SIG-M5 treated with dmso at 0.1 percent for 504 hours (cell line): ENCODE measurements at regions not wholly inside any gene's neighbourhood (a gene's known extent, or its start where the extent isn't known, plus 50 kb on each side); places are given as distances from the start of the nearest gene placed in this dataset.
"Not testable (repeated sequence)": the region's sequence is repeated elsewhere in the genome, so short reads cannot be mapped to it uniquely, and the experiment has no call there.

Experiments used
- DNase-seq: peaks from one replicate; lab custom pipeline; 2025; ENCODE audit not compliant: unreplicated experiment; lab: John Stamatoyannopoulos, UW

DNA sequence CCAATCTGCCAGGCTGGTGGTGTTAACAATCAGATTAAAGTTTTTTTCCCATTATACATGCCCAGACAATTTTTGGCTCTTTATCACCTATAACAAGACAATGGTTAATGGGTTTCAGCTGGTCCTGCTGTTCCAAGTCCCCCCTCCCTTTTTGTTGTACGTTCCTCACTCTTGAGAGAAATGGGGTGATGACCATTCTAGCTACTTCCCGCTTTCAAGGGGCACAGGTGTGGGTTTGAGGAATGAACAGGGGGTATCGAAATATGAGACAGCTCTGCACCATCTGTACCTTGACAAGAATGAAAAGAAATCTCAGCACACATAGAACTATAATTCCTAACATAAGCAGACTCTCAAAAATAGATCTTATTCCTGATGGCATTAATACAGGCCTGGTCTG, 326.8 kb downstream of the PTPRU start:
- no peak for DNase-seq

DNA sequence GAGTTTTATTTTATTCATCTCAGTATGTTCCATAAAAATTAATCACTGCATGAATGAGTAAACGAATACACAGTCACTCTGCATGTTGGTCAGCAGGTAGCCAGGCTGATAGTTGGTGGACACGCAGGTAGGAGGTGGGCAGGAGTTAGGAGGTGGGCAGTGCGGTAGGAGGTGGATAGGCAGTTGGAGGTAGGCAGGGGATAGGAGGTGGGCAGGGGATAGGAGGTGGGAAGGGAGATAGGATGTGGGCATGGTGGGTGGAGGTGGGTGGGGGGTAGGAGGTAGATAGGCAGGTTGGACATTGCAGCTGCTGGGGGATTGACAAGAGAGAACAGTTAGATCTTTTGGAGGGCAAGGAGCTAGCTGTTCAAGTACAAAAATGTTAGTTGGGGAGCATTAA, 322.7 kb downstream of the PTPRU start:
- no peak for DNase-seq

DNA sequence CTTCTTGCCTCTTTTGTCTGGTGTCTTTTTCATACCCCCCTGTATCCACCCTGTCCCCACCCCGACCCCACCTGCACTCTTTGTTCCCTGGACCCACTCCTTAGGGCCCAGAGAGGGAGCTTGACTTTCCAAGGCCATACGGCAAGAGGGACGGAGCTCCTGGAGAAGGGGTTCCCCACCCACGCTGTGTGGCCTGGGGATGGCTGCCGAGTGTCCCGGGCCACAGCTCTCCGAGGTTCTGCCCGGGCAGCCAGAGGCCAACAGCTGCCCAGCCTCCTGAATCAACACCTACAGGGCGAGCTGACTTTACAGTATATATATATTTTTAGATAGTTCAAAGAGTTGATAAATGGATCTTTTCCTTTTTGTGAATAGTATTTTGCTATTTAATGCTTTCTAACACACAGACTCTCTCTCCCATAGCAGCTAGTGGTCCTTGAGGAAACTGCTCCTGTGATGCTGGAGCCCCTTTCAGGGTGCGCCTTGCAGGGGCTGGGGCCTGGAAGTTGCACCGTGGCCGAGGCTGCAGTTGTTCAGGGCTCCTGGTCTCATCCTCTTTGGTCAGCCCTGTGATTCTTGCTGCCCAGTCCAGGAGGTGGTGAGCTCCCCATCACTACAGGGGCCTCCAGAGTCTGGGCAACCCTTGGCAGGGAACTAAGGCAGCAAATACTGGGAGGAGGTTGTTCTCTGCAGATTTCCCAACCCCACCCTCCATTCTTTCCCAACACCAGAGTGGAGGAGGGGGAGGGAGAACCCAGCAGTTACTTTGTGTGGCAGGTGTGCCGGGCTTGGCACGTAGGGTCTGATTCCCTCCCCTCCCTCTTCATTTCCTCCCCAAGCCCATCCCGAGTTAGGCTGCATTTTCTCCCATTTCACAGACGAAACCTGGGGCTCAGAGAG, 321.6 kb downstream of the PTPRU start:
- DNase-seq: no peak

DNA sequence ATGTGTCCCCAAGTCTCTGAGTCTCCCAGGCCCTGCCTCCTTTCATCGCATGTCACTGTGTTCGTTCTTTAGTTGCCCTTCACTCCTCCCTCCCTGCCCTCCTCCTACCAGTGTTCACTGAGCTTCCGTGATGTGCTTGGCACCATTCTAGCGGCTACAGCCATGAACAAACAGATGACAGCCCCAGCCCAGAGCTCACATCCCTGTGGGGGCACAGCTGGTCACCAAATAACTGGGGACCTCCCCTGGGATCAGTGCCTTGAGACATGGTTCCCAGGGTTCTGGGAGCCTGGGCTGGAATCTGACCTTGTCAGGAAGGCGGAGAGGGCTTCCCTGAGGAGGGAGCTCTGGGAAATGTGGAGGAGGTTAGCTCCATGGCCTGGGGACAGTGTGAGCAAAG, 320.7 kb downstream of the PTPRU start:
- no peak for DNase-seq

DNA sequence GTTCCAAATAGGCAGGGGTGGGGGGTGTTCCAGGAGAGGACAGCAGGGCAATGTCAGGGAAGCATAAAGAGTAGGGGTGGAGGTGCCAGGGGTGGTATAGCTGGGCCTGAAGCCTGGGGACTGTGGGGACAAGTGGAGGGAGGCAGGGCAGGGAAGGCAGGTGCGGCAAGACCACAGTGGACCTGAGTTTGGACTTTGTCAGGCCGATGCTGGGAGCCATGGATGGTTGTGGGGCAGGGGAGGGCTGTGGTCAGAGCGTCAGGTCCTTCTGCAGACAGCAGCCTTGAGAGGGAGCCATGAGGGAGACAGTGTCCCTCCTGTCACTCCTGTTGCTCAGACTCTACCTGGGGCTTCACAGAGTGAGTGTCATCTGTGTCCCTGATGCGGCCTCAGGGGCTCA, 320.3 kb downstream of the PTPRU start:
- DNase-seq: no peak

DNA sequence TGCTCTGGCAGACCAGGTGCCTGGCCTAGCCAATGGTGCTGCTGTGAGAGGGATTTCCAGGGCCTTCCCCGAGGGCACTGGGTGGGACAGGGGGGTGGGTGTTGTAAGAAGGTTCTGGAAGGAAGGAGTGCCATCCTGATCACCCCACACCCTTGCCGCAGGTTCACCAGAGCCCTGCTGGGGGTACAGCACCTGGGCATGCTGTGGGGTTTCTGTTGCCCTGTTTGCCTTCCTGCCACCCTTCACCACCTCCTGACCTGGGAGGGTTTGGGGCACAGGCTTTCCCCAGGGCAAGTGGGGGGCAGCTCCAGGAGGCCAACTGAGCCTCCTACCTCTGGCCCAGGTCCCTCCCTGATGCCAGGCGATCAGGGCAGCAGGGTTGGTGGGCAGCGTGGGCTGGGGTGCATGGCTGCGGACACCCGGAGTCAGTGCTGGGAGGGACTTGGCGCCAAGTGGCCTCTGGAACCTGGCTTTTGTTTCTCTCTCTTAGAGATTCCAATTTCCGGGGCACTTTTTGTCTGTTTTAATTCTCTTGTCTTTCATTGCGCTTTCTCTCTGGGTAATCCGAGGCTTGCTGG, 318.8 kb downstream of the PTPRU start:
- DNase-seq: no peak

DNA sequence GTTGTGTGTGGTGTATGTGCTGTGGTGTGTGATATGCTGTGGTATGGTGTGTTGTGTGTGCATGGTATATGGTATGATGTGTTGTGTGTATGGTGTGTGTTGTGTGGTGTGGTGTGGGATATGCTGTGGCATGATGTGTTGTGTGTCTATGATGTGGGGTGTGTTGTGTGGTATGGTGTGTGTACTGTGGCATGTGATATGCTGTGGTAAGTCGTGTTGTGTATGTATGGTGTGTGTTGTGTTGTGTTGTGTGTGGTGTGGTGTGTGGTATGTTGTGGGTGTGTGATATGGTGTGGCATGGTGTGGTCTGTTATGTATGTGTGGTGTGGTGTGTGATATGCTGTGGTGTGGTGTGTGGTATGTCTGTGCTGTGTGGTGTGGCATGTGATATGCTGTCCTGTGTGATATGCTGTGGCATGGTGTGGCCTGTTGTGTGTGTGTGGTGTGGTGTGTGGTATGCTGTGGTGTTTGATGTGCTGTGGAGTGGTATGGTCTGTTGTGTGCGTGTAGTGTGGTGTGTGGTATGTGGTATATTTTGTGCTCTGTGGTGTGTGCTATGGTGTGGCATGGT, 318.0 kb downstream of the PTPRU start:
- no peak for DNase-seq

DNA sequence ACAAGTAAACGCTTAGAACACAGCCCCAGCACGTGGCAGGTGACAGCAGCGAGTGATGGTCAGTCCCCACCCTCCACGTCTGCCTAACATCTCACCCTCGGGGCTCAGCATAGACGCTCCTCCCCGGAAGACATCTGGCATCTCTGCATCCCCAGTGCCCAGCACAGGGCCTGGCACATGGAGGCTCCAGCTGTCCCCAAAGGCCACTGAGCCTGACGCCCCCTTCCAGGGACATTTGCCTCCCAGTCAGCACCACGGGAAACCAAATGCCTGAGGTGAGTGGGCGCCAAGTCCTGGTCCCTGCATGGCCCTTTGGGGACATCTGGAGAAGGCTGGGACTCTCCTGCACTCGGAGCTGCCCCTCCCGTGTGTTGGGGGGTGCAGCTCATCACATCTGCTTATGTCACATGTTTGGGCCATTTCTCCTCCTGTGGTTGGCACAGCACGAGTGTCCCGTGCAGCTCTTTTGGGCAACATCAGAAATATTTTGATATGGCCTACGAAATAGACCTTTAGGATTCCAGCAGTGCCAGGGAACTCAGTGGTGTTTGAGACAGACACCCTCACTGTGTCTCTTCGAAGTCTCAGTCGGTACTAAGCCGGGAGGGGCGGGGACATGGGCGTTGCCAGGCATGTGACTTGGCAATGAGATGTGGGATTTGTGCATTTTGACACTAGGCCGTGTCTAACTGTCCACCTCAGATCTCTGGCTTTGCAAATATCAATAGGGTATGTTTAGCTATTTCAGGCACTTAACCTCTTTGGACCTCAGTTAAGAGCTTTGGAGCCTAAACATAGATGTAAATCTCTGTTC, 315.0 kb downstream of the PTPRU start:
- no peak for DNase-seq

DNA sequence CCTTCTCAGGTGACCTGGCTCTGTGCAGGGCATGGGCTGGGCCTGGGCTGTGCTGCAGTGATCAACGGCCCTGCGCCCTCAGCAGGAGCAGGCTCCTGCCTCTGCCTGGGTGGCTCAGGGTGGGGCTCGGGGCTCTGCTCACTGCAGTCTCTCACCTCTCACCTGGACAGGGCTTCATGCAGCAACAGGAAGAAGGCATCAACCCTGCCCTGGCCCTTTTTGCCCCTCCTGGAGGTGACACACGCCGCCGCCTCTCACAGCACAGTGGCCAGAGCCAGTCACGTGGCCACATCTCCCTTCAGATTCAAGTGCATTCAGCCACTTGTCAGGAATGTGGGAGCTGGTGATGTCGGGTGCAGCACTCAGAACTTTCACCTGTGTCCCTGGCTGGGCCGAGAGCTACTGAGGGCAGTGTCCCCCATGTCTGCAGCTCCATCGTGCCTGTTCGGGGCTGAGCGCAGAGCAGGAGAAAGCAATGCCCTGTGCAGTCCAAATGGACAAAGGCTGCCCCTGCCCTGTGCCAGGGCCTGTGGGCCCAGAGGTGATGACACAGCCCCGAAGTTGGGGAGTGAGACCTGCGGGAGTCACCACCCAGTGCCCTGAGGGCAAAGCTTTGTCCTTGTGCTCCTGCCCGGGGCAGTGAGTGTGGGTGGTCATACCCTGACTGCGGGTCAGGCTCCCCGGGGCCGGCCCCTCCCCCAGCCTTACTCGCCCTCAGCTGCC, 314.0 kb downstream of the PTPRU start:
- no peak for DNase-seq

DNA sequence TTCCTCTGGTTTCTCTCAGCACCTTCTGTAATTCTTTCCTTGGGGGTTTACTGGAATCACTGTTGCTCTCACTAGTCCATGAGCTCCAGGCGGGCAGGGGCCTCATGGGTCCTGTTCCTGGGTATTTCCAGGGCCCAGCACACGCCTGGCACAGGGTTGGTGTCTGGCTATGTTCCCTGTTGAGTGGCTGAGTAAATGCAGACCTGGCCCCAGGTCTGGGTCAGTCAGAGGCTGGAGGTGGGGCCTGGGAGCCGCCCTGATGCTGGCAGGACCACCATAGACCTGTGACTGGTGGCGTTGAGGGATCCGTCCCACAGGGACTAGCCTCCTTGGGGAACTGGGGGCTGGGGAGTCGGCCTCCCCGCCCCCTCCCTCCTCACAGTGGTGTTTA, 313.4 kb downstream of the PTPRU start:
- not testable (repeated sequence) for DNase-seq

DNA sequence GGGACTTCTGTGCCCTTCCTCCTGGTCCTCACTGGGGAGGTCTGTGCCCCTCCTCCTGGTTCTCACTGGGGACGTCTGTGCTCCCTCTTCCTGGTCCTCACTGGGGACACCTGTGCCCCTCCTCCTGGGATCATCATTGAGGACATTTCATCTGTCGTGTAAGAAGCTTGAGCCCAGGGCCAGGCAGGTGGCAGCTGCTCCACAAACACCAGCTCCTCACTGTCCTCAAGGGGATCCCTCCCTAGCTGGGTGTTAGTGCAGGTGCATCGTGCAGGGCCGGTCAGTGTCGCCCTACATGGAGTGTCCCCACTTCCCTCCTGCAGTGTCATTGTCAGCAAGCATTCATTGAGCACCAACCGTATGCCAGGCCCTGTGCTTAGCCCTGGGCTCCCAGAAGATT, 312.7 kb downstream of the PTPRU start:
- no peak for DNase-seq

DNA sequence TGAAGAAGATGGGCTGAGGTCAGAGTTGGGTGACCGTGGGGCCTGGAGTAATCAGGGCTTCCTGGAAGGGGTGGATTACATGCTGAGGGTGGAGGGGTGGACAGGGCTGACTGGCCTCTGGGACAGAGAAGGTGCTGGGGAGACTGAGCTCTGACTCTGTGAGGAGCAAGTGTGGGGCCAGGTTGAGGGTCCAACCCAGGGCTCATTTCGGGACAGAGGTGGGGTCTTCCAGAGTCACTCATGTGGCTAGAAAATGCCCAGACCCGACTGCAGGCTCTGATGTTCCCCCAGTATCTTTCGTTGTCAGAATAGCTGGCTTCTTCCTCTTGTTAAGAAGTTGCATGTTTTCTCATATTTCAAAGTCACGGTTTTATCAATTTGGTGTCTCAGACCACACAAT, 311.8 kb downstream of the PTPRU start:
- DNase-seq: no peak

DNA sequence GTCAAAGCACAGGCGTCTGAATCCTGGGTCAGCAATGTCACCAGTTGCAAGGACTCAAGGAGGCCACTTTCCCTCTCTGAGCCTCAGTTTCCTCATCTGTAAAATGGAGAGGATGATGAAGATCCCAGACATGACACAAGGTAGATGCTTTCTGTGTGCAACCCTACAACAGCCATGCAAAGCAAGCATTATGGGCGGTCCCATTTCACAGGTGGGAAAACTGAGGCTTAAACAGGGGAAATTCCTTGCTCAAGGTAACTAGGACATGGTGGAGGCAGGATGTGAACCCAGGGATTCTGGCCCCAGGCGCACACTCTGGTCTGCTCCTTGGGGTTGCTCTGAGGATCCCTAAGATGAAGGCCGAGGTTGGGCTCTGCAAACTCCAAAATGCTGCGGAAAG, 311.0 kb downstream of the PTPRU start:
- no peak for DNase-seq

DNA sequence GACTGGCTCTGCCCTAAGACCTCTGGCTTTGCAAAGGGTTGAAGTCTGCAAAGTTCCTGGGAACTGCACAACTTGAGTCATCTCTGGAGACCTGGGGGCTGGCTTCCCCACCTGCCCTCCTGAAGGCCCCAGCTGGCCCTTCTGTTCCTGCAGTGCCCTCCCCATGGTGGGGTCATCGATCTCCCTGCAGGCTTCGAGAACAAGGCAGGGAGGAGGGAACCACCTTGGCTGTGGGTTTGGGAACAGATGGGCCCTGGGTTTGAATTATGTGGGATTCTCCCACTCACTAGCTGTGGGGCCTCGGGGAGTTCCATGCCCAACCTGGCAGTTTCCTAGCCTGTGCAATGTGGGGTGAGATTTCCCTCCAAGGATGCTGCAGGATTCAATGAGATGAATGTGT, 310.2 kb downstream of the PTPRU start:
- no peak for DNase-seq

DNA sequence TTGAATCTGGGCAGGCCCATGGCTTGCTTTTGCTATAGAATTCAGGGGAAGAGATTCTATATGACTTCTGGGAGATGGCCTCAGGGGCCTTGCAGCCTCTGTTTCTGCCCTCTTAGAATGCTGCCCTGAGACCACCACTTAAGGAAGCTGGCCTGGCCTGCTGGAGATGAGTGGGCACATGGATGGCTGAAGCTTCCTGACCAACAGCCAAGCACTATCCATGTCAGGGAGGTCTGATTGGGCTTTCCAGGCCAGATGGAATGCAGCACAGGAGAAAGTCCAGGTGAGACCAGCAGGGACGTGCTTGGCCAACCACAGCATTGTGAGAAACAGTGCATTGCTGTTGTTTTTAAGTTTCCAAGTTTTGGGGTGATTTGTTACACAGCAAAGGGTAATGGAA, 308.1 kb downstream of the PTPRU start:
- DNase-seq: no peak

DNA sequence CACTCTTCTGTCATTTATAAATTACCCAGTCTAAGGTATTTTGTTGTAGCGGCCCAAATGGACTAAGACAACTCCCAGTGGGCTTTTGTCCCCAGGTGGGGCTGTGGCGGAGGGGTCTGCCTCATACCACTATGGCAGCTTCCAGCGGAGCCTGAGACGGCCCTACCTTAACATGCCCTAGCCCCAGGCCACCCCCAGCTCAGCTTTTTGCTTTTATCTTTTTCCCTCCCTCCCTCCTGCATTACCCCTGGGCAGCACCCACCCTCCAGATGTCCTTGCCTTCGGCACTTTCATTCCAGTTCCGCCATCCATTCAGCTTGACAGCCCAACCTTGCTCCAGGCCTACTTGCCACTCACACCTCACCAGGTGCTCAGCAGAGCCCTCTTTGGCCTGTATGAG, 307.3 kb downstream of the PTPRU start:
- no peak for DNase-seq

DNA sequence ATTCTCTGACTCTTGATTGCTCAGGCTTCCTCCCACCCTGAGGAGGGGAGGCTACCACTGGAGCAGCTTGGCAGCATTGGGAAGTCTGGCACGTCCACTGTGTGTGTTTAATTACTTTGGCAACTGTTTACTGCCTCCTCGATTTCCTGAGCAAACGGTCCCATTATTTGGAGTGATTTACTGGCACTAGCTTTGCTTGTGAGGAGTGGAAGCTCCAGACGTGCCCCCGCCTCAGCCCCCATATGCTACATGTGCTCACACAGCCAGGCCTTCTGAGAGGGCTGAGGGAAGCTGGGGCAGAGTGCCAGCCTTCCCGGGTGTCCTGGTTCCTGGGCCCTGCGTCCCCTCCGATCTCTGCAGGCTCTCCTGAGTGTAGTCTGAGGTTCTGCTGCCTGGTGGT, 306.2 kb downstream of the PTPRU start:
- no peak for DNase-seq

DNA sequence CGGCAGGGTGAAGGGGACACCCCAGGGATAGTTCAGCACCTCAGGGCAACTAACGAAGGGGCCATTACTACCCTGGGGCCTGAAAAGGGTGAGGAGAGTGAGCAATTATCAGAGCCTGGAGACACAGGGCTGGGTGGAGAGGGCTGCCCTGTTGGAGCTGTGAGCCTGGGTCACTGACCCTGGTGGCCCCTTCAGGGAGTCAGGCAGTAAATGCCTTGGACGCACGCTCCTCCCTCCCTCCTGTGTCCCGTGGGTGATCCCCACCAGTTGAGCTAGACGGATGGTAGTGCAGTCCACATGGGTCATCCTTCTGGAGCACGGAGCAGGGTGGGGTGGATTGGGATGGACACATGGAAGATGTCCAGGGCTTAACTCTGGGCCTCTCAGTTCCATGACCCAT, 305.3 kb downstream of the PTPRU start:
- no peak for DNase-seq

DNA sequence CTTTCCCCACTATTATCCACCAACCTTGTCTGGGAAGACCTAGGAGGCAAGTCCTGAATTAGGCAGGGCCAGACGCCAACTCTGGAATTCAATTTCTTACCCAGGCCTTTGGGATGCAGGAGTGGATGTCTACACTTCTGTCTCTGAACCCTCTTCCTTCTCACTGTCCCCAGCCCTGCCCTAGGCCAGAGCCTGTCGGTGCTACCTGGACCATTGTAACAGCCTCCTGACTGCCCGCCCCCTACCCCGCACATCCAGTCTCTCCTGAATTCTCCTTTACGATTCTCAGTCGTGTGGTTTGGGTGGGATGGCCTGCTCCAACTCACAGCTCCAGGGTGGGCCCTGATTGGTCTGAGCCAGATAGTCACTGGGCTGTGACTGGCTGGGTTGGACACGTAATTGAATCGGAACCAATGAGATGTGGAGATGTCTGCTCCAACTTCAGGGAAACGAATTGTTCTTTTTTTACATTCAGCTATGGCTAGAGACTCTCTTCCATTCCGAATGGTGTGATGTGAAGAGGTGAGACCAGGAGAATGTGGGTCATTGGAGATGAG, 304.6 kb downstream of the PTPRU start:
- DNase-seq: no peak

DNA sequence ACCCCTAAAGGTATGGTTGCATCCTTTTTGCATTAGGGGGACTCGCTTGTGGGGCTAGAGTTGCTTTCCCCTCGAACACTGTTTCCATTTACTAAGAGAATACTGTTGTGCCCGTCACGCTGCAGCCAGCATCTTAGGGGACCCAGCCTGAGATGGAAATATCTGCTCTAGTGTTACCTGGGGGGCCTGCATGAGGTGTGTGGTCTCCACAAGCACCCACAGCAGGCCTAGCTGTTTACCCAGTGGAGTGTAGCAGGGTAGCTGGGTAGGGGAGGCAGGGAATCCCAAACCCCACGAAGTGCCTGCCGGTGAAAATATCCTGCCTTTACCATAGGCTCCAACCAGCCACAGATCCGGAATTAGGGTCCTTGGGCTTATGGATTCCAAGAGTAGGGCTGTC, 303.6 kb downstream of the PTPRU start:
- DNase-seq: no peak

DNA sequence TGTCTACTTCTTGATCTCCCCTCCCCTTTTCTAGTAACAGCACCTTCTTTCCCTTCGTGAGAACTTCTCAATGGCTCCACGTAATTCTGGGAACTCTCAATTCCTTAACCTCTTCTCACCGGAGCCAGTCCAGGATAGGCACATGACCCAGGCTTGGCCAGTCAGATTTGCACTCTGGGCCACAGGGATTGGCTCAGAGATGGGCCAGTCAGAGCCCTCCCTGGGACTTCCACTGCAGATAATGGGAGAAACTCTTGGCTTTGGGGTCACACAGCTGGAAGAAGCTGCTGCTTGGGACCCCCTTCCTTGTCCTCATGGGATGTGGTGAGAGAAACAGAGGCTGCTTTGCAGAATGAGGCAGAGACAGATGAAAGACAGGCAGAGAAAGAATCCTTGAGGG, 302.3 kb downstream of the PTPRU start:
- no peak for DNase-seq
